ENCODE measurements at regions not wholly inside any gene's neighbourhood (a gene's known extent, or its start where the extent isn't known, plus 50 kb on each side); places are given as distances from the start of the nearest gene placed in this dataset.

DNA sequence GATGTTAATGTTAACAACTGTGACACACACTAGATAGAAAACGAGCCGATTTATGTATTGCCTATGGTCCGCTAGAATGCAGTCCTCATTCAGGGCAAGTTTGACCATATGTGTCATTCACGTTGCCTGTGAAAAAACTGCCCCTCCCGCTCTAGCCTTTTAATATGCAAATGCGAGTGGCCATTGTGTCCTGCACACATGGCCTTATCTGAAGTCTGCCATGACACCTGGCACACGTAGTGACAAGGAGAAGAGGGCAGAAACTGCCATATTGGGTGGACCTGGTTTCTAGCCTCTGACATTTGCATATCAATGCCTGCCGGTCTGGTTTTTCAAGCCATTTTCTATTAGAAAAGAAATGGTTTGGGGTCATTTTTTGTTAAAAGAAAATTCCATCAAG, 303.3 kb upstream of the TECRL start (continued):
- TF ChIP-seq, protein P1, sequence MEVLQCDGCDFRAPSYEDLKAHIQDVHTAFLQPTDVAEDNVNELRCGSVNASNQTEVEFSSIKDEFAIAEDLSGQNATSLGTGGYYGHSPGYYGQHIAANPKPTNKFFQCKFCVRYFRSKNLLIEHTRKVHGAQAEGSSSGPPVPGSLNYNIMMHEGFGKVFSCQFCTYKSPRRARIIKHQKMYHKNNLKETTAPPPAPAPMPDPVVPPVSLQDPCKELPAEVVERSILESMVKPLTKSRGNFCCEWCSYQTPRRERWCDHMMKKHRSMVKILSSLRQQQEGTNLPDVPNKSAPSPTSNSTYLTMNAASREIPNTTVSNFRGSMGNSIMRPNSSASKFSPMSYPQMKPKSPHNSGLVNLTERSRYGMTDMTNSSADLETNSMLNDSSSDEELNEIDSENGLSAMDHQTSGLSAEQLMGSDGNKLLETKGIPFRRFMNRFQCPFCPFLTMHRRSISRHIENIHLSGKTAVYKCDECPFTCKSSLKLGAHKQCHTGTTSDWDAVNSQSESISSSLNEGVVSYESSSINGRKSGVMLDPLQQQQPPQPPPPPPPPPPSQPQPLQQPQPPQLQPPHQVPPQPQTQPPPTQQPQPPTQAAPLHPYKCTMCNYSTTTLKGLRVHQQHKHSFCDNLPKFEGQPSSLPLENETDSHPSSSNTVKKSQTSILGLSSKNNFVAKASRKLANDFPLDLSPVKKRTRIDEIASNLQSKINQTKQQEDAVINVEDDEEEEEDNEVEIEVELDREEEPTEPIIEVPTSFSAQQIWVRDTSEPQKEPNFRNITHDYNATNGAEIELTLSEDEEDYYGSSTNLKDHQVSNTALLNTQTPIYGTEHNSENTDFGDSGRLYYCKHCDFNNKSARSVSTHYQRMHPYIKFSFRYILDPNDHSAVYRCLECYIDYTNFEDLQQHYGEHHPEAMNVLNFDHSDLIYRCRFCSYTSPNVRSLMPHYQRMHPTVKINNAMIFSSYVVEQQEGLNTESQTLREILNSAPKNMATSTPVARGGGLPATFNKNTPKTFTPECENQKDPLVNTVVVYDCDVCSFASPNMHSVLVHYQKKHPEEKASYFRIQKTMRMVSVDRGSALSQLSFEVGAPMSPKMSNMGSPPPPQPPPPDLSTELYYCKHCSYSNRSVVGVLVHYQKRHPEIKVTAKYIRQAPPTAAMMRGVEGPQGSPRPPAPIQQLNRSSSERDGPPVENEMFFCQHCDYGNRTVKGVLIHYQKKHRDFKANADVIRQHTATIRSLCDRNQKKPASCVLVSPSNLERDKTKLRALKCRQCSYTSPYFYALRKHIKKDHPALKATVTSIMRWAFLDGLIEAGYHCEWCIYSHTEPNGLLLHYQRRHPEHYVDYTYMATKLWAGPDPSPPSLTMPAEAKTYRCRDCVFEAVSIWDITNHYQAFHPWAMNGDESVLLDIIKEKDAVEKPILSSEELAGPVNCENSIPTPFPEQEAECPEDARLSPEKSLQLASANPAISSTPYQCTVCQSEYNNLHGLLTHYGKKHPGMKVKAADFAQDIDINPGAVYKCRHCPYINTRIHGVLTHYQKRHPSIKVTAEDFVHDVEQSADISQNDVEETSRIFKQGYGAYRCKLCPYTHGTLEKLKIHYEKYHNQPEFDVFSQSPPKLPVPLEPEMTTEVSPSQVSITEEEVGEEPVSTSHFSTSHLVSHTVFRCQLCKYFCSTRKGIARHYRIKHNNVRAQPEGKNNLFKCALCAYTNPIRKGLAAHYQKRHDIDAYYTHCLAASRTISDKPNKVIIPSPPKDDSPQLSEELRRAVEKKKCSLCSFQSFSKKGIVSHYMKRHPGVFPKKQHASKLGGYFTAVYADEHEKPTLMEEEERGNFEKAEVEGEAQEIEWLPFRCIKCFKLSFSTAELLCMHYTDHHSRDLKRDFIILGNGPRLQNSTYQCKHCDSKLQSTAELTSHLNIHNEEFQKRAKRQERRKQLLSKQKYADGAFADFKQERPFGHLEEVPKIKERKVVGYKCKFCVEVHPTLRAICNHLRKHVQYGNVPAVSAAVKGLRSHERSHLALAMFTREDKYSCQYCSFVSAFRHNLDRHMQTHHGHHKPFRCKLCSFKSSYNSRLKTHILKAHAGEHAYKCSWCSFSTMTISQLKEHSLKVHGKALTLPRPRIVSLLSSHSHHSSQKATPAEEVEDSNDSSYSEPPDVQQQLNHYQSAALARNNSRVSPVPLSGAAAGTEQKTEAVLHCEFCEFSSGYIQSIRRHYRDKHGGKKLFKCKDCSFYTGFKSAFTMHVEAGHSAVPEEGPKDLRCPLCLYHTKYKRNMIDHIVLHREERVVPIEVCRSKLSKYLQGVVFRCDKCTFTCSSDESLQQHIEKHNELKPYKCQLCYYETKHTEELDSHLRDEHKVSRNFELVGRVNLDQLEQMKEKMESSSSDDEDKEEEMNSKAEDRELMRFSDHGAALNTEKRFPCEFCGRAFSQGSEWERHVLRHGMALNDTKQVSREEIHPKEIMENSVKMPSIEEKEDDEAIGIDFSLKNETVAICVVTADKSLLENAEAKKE (CRISPR knock-in tag; IDR thresholded peaks at IDR 0.05): no peak
- TF ChIP-seq, protein P2, sequence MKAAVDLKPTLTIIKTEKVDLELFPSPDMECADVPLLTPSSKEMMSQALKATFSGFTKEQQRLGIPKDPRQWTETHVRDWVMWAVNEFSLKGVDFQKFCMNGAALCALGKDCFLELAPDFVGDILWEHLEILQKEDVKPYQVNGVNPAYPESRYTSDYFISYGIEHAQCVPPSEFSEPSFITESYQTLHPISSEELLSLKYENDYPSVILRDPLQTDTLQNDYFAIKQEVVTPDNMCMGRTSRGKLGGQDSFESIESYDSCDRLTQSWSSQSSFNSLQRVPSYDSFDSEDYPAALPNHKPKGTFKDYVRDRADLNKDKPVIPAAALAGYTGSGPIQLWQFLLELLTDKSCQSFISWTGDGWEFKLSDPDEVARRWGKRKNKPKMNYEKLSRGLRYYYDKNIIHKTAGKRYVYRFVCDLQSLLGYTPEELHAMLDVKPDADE (IDR thresholded peaks at IDR 0.05): no peak
- TF ChIP-seq ZNF331 (CRISPR knock-in tag; IDR thresholded peaks at IDR 0.05; ENCODE audit: low read depth) (no peak), EZH2phosphoT487 (IDR thresholded peaks at IDR 0.05; ENCODE audit: unreplicated experiment) (no peak)

DNA sequence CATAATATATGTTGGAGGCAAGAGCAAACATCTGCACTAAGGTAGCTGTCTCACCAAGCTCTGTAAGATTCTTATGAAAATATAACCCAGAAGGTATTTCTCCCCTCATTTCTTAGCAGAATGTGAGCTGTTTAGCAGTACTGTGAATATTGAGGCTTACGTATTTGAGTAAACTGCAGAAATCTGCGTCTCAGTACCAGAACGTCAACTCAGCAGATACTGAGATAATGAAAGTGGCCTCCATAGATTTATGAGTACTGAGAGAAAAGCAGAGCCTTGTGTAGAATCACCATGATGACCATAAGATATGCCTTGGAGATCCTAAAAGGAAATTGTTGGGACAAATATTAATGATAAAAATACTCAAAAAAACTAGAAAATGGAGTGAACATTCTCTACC, 296.7 kb upstream of the TECRL start:
- Histone ChIP-seq H3K79me2 (replicated peaks; ENCODE audit: insufficient read depth) (no peaks in the 10 kb centered on the region), H3K36me3 (ENCODE audit: insufficient read depth) (no peaks in the 10 kb centered on the region), H2AFZ (0 out of 2 replicates have a peak overlapping the region, but pooled peaks have one; percentile 50), H3K4me3 (no peak overlapping the region), H3F3A (replicated peaks; ENCODE audit: low read depth) (no peaks in the 10 kb centered on the region), H3K27me3 (ENCODE audit: insufficient read depth) (no peaks in the 10 kb centered on the region), H3K4me1 (ENCODE audit: insufficient read depth) (no peaks in the 10 kb centered on the region), H3K27ac (ENCODE audit: low read depth) (no peak overlapping the region), H3K4me2 (no peak overlapping the region), H3K9me2 (ENCODE audit: insufficient read depth) (no peaks in the 10 kb centered on the region), H4K20me1 (replicated peaks; ENCODE audit: insufficient read depth) (no peaks in the 10 kb centered on the region)
- Mint-ChIP-seq H3K4me3 (no peak overlapping the region), H3K27me3 (ENCODE audit: insufficient read depth, low read depth, poor library complexity) (no peaks in the 10 kb centered on the region), H3K27ac (no peak overlapping the region), H3K9me3 (peaks cover 3% of the 10 kb centered on the region), H3K4me1 (no peaks in the 10 kb centered on the region), H3K36me3 (ENCODE audit: low read depth) (peaks cover 3% of the 10 kb centered on the region; the same call in 1 of the 3 replicates)
- ATAC-seq: no peak
- TF ChIP-seq ZNF331 (CRISPR knock-in tag; IDR thresholded peaks at IDR 0.05; ENCODE audit: low read depth): no peak
- TF ChIP-seq, protein P1 (CRISPR knock-in tag; IDR thresholded peaks at IDR 0.05): no peak
- DNase-seq (ENCODE audit: low spot score): no peak

Measured in GM23338 (cell line).